ENCODE measurements at regions not wholly inside any gene's neighbourhood (a gene's known extent, or its start where the extent isn't known, plus 50 kb on each side); places are given as distances from the start of the nearest gene placed in this dataset.

GRCh38 chr3:144466540-144466939 is 494.9 kb downstream of the DIPK2A start:
- CTCF ChIA-PET, result no interaction called here
- H3K27me3 ChIP-seq (ENCODE audit: control insufficient read depth in 1 of 2, insufficient read depth in 2 of 2, low read length in 2 of 2), result no peaks in the 10 kb centered on the region
- DNase-seq (no peak), ATAC-seq (ENCODE audit: poor library complexity) (no peak)
- POLR2A ChIA-PET, result no interaction called here
- intact Hi-C loops (cut with DNase I, micrococcal nuclease), result no loop called here
- no peaks in the 10 kb centered on the region for H3K36me3 Mint-ChIP-seq (ENCODE audit: low read depth)
- H3K27ac ChIP-seq (ENCODE audit: low read depth in 1 of 2, low read length in 2 of 2), result no peak overlapping the region
- H3K9me3 ChIP-seq (ENCODE audit: control insufficient read depth in 1 of 2, insufficient read depth in 1 of 2, low read length in 2 of 2), result no peaks in the 10 kb centered on the region
- no peak overlapping the region for H3K4me3 Mint-ChIP-seq
- H3K4me1 ChIP-seq (ENCODE audit: insufficient read depth, low read length), result no peaks in the 10 kb centered on the region
- no peaks in the 10 kb centered on the region for H3K4me1 Mint-ChIP-seq (ENCODE audit: low read depth)
- H3K27me3 Mint-ChIP-seq, result no peaks in the 10 kb centered on the region
- no peak for TF ChIP-seq CTCF (IDR thresholded peaks at IDR 0.05)
- no peak overlapping the region for H3K27ac Mint-ChIP-seq
- H3K9me3 Mint-ChIP-seq, result no peaks in the 10 kb centered on the region
- no peaks in the 10 kb centered on the region for H3K36me3 ChIP-seq (ENCODE audit: insufficient read depth, low read length)
- no peak overlapping the region for H3K4me3 ChIP-seq (ENCODE audit: low read length)

- H3K4me1 Mint-ChIP-seq (ENCODE audit: low read depth), result no peaks in the 10 kb centered on the region
- CTCF ChIA-PET, result no interaction called here
Observed at GRCh38 chr3:144470666-144471065, 499.0 kb downstream of the DIPK2A start.

DNA sequence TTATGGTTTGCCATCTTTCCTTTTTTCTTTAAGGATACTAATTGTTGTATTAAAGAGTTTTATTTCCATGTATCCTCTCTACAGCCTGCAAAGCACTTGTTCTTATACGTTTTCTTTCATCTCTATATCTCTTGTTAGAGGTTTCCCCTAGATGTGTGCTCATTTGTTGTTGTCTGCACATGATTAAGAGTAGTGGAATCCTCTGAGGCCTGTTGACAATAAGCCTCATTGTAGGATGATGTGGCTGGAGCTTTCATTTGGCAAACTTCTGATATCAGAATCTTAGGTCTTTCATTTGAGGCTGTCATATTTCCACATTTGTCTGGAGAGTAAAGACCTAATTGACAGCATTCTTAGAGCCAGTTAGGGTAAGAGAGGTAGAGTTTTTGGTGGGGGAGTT is 506.0 kb downstream of the DIPK2A start:
- Histone ChIP-seq H3K36me3 (ENCODE audit: insufficient read depth, low read length) (no peaks in the 10 kb centered on the region), H3K27ac (ENCODE audit: low read depth in 1 of 2, low read length in 2 of 2) (no peak overlapping the region), H3K4me1 (ENCODE audit: insufficient read depth, low read length) (no peaks in the 10 kb centered on the region), H3K27me3 (ENCODE audit: control insufficient read depth in 1 of 2, insufficient read depth in 2 of 2, low read length in 2 of 2) (no peaks in the 10 kb centered on the region), H3K4me3 (ENCODE audit: low read length) (no peak overlapping the region), H3K9me3 (ENCODE audit: control insufficient read depth in 1 of 2, insufficient read depth in 1 of 2, low read length in 2 of 2) (no peaks in the 10 kb centered on the region)
- peaks cover 3% of the 10 kb centered on the region for H3K9me3 Mint-ChIP-seq
- no peaks in the 10 kb centered on the region for H3K36me3 Mint-ChIP-seq (ENCODE audit: low read depth)
- POLR2A ChIA-PET, result no interaction called here
- no peak for TF ChIP-seq CTCF (IDR thresholded peaks at IDR 0.05)
- H3K4me1 Mint-ChIP-seq (ENCODE audit: low read depth), result no peaks in the 10 kb centered on the region
- ATAC-seq (ENCODE audit: poor library complexity) (no peak), DNase-seq (no peak)
- intact Hi-C loops (cut with DNase I, micrococcal nuclease), result no loop called here
- H3K27me3 Mint-ChIP-seq, result no peaks in the 10 kb centered on the region
- no peak overlapping the region for H3K27ac Mint-ChIP-seq
- H3K4me3 Mint-ChIP-seq, result no peak overlapping the region
- CTCF ChIA-PET, result no interaction called here

More at GRCh38 chr3:144470666-144471065, 499.0 kb downstream of the DIPK2A start:
- no peak for ATAC-seq (ENCODE audit: poor library complexity)
- Mint-ChIP-seq H3K27ac (no peak overlapping the region), H3K27me3 (no peaks in the 10 kb centered on the region), H3K9me3 (no peaks in the 10 kb centered on the region), H3K4me3 (no peak overlapping the region), H3K36me3 (ENCODE audit: low read depth) (no peaks in the 10 kb centered on the region)
- Histone ChIP-seq H3K27ac (ENCODE audit: low read depth in 1 of 2, low read length in 2 of 2) (no peak overlapping the region), H3K36me3 (ENCODE audit: insufficient read depth, low read length) (no peaks in the 10 kb centered on the region), H3K9me3 (ENCODE audit: control insufficient read depth in 1 of 2, insufficient read depth in 1 of 2, low read length in 2 of 2) (no peaks in the 10 kb centered on the region), H3K27me3 (ENCODE audit: control insufficient read depth in 1 of 2, insufficient read depth in 2 of 2, low read length in 2 of 2) (no peaks in the 10 kb centered on the region), H3K4me1 (ENCODE audit: insufficient read depth, low read length) (no peaks in the 10 kb centered on the region), H3K4me3 (ENCODE audit: low read length) (no peak overlapping the region)
- intact Hi-C loops (cut with DNase I, micrococcal nuclease), result no loop called here
- no peak for DNase-seq
- POLR2A ChIA-PET, result no interaction called here
- TF ChIP-seq CTCF (IDR thresholded peaks at IDR 0.05), result no peak
